ENCODE measurements at regions not wholly inside any gene's neighbourhood (a gene's known extent, or its start where the extent isn't known, plus 50 kb on each side); places are given as distances from the start of the nearest gene placed in this dataset.
"Not testable (repeated sequence)": the region's sequence is repeated elsewhere in the genome, so short reads cannot be mapped to it uniquely, and the experiment has no call there.

DNA sequence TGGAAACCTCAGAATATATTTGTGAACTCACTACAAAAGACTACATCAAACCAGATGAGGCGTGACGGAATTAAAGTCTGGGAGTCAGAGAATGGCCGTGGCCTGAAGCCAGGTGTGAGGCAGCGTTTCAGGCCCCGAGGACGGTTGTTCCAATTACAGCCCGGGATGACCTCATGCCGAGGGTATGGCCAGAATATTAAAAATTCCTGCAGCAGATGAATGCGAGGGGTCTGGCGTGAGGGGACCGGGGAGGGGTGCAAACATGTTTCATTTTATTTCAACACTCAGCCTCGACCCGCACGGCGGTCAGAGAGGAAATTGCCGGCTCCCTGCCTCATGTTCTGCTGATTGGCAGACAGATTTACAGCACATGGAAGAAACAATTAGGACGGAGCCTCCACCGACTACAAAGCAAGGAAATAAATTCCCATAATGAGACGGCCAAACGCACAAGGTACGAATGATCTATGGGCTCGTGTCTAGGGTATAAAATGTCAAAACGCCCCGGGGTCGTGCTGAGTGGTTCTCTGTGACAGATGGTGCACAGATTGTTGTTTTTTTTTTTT lies 289.7 kb downstream of the SHOX start:
- Histone ChIP-seq H3K27ac (no peak overlapping the region), H3K4me1 (peaks cover 0 to 7% (median 3%) of the 10 kb centered on the region in 4 donors), H3K4me3 (peak overlapping the region in 1 of 2 donors; percentile 25), H3K36me3 (no peaks in the 10 kb centered on the region), H3K27me3 (no peaks in the 10 kb centered on the region), H3K9me3 (no peaks in the 10 kb centered on the region)
- intact Hi-C loops (cut with DNase I; ENCODE audit: low total_unique reads) = no loop called here
- TF ChIP-seq, protein P1, sequence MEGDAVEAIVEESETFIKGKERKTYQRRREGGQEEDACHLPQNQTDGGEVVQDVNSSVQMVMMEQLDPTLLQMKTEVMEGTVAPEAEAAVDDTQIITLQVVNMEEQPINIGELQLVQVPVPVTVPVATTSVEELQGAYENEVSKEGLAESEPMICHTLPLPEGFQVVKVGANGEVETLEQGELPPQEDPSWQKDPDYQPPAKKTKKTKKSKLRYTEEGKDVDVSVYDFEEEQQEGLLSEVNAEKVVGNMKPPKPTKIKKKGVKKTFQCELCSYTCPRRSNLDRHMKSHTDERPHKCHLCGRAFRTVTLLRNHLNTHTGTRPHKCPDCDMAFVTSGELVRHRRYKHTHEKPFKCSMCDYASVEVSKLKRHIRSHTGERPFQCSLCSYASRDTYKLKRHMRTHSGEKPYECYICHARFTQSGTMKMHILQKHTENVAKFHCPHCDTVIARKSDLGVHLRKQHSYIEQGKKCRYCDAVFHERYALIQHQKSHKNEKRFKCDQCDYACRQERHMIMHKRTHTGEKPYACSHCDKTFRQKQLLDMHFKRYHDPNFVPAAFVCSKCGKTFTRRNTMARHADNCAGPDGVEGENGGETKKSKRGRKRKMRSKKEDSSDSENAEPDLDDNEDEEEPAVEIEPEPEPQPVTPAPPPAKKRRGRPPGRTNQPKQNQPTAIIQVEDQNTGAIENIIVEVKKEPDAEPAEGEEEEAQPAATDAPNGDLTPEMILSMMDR (IDR thresholded peaks at IDR 0.05) = no peak
- peak in 1 of 2 donors; percentile 44 for DNase-seq

DNA sequence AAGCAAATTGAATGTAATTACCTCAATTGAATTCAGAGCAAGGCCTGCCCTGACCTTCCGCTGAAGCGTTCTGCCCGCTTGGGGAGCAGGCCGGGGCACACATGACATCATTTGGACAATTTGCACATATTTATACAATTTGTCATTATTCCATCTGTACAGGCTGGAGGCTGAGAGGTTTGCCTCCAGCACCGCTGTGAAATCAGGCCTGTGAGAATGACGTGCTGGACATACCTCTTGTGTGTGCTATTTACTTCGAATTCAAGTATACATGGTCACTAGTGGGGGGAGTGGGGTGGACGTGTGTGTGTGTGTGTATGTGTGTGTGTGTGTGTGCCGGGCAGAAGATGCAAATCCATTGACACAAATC lies 285.6 kb downstream of the SHOX start:
- Histone ChIP-seq H3K4me3 (no peak overlapping the region), H3K4me1 (peaks cover 0 to 7% (median 3%) of the 10 kb centered on the region in 4 donors), H3K9me3 (no peaks in the 10 kb centered on the region), H3K27me3 (peaks cover 0 to 6% of the 10 kb centered on the region in 2 donors), H3K36me3 (no peaks in the 10 kb centered on the region), H3K27ac (no peak overlapping the region)
- intact Hi-C loops (cut with DNase I; ENCODE audit: low total_unique reads) = no loop called here
- DNase-seq = no peak
- TF ChIP-seq, protein P1 (IDR thresholded peaks at IDR 0.05) = no peak

DNA sequence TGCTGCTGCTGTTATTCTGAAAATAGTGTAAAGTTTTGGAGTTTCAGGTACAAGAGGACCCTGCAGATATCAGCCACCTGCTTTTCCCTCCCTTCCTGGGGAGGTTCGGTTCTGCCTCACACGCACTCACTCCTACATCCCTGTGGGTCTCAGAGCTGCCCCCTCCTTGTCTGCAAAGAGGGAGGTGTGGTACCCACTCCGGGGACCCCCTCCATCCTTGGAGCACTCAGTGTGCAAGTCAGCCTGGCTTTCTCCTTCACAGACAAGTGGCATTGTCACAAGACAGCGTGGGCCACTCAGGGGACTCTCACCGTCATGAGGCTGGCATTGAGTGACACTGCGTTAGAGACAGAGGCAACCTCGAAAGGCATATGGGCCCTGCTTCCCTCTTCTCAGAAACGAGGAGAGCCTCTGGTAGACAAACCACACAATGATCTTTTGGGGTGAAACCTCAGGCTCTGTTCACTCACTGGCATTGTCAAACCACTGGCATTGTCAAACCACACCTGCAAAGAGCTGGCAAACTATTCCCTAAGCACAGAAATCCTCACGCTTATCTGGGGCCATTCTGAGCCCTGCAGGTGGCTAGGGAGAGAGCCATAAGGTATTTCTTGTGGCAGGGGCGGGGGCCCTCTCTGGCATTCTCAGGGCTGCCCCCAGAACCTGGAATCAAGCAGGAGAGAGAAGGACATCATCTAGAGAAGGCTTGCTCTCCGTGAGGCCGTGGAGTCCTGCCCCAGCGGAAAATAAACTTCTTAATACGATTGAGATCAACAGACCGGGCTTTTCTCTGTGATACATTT lies 285.0 kb downstream of the SHOX start:
- Histone ChIP-seq H3K27ac (no peak overlapping the region), H3K4me3 (no peak overlapping the region), H3K36me3 (no peaks in the 10 kb centered on the region), H3K27me3 (peaks cover 0 to 6% of the 10 kb centered on the region in 2 donors), H3K4me1 (peaks cover 0 to 6% (median 3%) of the 10 kb centered on the region in 4 donors), H3K9me3 (no peaks in the 10 kb centered on the region)
- intact Hi-C loops (cut with DNase I; ENCODE audit: low total_unique reads) = no loop called here
- TF ChIP-seq, protein P1 (IDR thresholded peaks at IDR 0.05) = no peak
- no peak for DNase-seq

DNA sequence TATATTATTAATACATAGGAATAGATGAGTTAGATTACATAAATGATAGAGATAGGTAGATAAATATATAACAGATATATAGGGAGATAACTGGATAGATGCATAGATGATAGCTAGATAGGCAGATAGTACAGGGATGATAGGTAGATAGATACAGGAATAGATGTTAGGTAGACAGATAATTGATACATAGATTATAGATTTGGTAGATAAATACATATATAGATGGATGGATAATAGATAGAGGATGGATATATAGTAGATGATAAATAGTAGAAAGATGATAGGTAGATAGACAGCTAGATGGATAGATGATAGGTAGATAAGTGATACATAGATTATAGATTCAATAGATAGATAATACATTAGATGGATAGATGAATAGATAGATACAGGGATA lies 283.6 kb downstream of the SHOX start:
- TF ChIP-seq, protein P1 (IDR thresholded peaks at IDR 0.05) = no peak
- Histone ChIP-seq H3K9me3 (no peaks in the 10 kb centered on the region), H3K27ac (no peak overlapping the region), H3K4me1 (no peaks in the 10 kb centered on the region), H3K27me3 (peaks cover 0 to 6% of the 10 kb centered on the region in 2 donors), H3K4me3 (no peak overlapping the region), H3K36me3 (no peaks in the 10 kb centered on the region)
- DNase-seq = no peak
- intact Hi-C loops (cut with DNase I; ENCODE audit: low total_unique reads) = no loop called here

DNA sequence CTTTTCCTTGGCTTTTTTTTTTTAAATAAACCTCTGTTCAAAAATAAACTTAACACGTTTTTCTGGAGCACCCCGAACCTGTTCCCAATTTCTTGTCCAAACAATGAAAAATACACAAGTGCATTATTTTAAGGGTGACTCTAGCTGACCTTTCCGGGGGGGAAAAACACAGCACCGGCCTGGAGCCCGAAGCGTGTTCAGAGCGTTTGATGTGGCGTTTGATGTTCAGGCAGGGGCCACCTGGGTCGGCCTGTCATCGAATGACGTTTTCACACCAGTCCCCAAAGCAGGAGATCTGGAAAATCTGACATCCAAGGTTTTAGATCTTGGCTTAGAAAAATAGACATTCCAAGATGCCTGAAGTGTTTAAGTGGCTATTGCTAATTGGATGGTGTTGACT lies 282.1 kb downstream of the SHOX start:
- Histone ChIP-seq H3K36me3 (no peaks in the 10 kb centered on the region), H3K4me3 (no peak overlapping the region), H3K9me3 (no peaks in the 10 kb centered on the region), H3K27ac (no peak overlapping the region), H3K27me3 (peaks cover 0 to 6% of the 10 kb centered on the region in 2 donors), H3K4me1 (no peaks in the 10 kb centered on the region)
- intact Hi-C loops (cut with DNase I; ENCODE audit: low total_unique reads) = no loop called here
- TF ChIP-seq, protein P1 (IDR thresholded peaks at IDR 0.05) = no peak
- no peak for DNase-seq

DNA sequence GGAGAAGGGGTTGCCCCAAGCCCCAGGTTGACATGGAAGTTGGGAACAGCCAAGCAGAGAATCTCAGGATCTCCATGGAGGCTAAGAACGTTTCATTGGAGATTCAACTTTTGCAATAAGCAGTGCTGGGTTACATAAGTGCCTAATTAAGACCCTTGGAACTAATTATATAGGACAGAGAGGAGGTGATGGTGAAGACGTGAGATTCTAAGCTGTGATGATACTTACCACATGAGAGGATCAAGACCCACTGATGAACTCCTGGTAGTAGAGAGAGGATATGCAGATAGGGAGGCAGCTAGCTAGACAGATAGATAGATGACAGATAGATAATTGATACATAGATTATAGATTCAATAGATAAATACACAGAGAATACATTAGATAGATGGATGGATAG lies 278.5 kb downstream of the SHOX start:
- DNase-seq; H3K4me1 ChIP-seq; H3K36me3 ChIP-seq; H3K9me3 ChIP-seq; intact Hi-C loops (cut with DNase I; ENCODE audit: low total_unique reads); H3K4me3 ChIP-seq; H3K27ac ChIP-seq: not testable (repeated sequence)
- H3K27me3 ChIP-seq = peaks cover 0 to 15% of the 10 kb centered on the region in 2 donors
